ENCODE measurements at regions not wholly inside any gene's neighbourhood (a gene's known extent, or its start where the extent isn't known, plus 50 kb on each side); places are given as distances from the start of the nearest gene placed in this dataset.

GRCh38 chr14:44453433-44454171, 53.5 kb downstream of the FSCB start:
- TF ChIP-seq BHLHE40 (IDR thresholded peaks at IDR 0.05; ENCODE audit: low read depth, low read length) = no peak
- TF ChIP-seq FOS (IDR thresholded peaks at IDR 0.05; ENCODE audit: low read depth, low read length) = no peak
- TF ChIP-seq CTCF (conservative IDR thresholded peaks at IDR 0.05; ENCODE audit: low read depth, low read length) = no peak
- TF ChIP-seq CEBPB (IDR thresholded peaks at IDR 0.05; ENCODE audit: low read depth, low read length) = no peak
- no peak for TF ChIP-seq RFX5 (IDR thresholded peaks at IDR 0.05; ENCODE audit: low read depth, low read length)
- no peak for TF ChIP-seq POLR2A (IDR thresholded peaks at IDR 0.05; ENCODE audit: low read depth, low read length)
- no peak for TF ChIP-seq ELK1 (IDR thresholded peaks at IDR 0.05; ENCODE audit: borderline replicate concordance, low read depth, low read length)
- no peak for TF ChIP-seq SMC3 (IDR thresholded peaks at IDR 0.05; ENCODE audit: low read depth, low read length)
- no peak for TF ChIP-seq RAD21 (IDR thresholded peaks at IDR 0.05; ENCODE audit: low read length)
- no peak for TF ChIP-seq RCOR1 (IDR thresholded peaks at IDR 0.05; ENCODE audit: insufficient replicate concordance, low read length)
- TF ChIP-seq MXI1 (IDR thresholded peaks at IDR 0.05; ENCODE audit: borderline replicate concordance, low read depth, low read length) = no peak
- TF ChIP-seq MAZ (IDR thresholded peaks at IDR 0.05; ENCODE audit: borderline replicate concordance, low read depth, low read length) = no peak
